K562 (cell line): ENCODE measurements at regions not wholly inside any gene's neighbourhood (a gene's known extent, or its start where the extent isn't known, plus 50 kb on each side); places are given as distances from the start of the nearest gene placed in this dataset.

ENCODE experiments used
- CBX1 ChIP-seq: sonication (generic); IDR thresholded peaks from 2 replicates; pipeline ENCODE4 v1.6.1; 2016; ENCODE audit warnings: antibody characterized with exemption, low read depth, mild to moderate bottlenecking
- HNRNPK ChIP-seq: fragments of 200-400 bp; formaldehyde crosslinking; IDR thresholded peaks from one replicate; pipeline ENCODE4 v1.6.1; 2018; ENCODE audit warnings: mild to moderate bottlenecking, low read depth, low read length; ENCODE audit not compliant: poor library complexity, severe bottlenecking
- KDM4B ChIP-seq, 2 experiments: fragments of 450-650 bp in 1 of 2; sonication (generic) in 1 of 2; IDR thresholded peaks; 2 replicates each; pipeline ENCODE4 v1.6.1; 2016 to 2017; ENCODE audit warnings: borderline replicate concordance in 2 of 2, antibody characterized with exemption in 1 of 2, low read depth in 1 of 2, mild to moderate bottlenecking in 1 of 2
- MTA1 ChIP-seq: fragments of 450-650 bp; IDR thresholded peaks from 2 replicates; pipeline ENCODE4 v1.6.1; 2017; ENCODE audit warnings: borderline replicate concordance
- NRF1 ChIP-seq, 2 experiments: fragments of 450-650 bp; IDR thresholded peaks in 1 of 2; conservative IDR thresholded peaks in 1 of 2; 2 replicates each; pipeline ENCODE4 v1.6.1; 2014; ENCODE audit warnings: mild to moderate bottlenecking in 2 of 2
- TBL1XR1 ChIP-seq, 2 experiments: IDR thresholded peaks; 2 replicates each; pipeline ENCODE4 v1.6.1; 2012; ENCODE audit warnings: improper control_type of control experiment in 2 of 2, low read length in 2 of 2, mild to moderate bottlenecking in 1 of 2
- ZKSCAN3 ChIP-seq: fragments of 250-450 bp; sonication (Bioruptor Pico); IDR thresholded peaks from 2 replicates; pipeline ENCODE4 v1.4.0; 2020
- TF ChIP-seq, protein P1 (sequence below), 2 experiments: fragments of 450-650 bp; IDR thresholded peaks; 2 replicates each; pipeline ENCODE4 v1.6.1; 2018; ENCODE audit warnings: mild to moderate bottlenecking in 2 of 2, low read depth in 1 of 2; ENCODE audit not compliant: partially characterized antibody in 2 of 2
- TF ChIP-seq, protein P2 (sequence below), 2 experiments: fragments of 450-650 bp; formaldehyde crosslinking in 1 of 2; IDR thresholded peaks; 2 replicates each; pipeline versions ENCODE4 v1.4.0 to v1.6.1; 2014 to 2020; ENCODE audit warnings: mild to moderate bottlenecking in 2 of 2, borderline replicate concordance in 1 of 2, low read depth in 1 of 2
- TF ChIP-seq, protein P3 (sequence below): fragments of 150-350 bp; conservative IDR thresholded peaks from 2 replicates; pipeline ENCODE4 v1.6.1; 2014; ENCODE audit warnings: low read length

DNA sequence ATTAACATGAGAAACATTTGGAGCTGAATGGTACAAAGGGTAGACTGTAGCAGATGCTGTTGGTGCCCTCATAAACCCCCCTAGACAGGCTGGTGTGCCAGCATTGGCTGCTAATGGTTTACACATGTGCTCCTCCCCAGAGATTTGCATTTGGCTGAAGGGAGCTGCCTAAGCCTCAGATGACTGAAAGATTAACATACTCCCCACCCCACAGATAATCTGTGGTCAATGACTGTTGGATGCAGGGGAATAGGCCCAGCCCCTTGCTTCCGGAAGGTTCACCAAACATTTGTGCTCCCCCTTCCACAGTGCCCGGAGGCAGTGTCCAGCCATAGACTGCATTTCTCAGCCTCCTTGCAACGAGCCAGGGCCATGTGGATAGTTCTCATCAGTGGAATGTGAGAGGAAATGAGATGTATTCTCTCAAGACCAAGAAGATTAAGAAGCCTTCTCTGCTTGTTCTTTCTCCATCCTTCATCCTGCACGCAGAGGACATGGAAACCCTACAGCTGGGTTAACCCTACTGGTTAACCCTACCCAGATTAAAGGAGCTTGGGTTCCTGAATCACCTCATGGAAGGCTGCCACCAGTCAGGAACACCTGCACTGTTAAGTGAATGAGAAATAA lies 79.6 kb downstream of the PHAX start (continued):
- TF ChIP-seq, protein P1, sequence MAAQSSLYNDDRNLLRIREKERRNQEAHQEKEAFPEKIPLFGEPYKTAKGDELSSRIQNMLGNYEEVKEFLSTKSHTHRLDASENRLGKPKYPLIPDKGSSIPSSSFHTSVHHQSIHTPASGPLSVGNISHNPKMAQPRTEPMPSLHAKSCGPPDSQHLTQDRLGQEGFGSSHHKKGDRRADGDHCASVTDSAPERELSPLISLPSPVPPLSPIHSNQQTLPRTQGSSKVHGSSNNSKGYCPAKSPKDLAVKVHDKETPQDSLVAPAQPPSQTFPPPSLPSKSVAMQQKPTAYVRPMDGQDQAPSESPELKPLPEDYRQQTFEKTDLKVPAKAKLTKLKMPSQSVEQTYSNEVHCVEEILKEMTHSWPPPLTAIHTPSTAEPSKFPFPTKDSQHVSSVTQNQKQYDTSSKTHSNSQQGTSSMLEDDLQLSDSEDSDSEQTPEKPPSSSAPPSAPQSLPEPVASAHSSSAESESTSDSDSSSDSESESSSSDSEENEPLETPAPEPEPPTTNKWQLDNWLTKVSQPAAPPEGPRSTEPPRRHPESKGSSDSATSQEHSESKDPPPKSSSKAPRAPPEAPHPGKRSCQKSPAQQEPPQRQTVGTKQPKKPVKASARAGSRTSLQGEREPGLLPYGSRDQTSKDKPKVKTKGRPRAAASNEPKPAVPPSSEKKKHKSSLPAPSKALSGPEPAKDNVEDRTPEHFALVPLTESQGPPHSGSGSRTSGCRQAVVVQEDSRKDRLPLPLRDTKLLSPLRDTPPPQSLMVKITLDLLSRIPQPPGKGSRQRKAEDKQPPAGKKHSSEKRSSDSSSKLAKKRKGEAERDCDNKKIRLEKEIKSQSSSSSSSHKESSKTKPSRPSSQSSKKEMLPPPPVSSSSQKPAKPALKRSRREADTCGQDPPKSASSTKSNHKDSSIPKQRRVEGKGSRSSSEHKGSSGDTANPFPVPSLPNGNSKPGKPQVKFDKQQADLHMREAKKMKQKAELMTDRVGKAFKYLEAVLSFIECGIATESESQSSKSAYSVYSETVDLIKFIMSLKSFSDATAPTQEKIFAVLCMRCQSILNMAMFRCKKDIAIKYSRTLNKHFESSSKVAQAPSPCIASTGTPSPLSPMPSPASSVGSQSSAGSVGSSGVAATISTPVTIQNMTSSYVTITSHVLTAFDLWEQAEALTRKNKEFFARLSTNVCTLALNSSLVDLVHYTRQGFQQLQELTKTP (IDR thresholded peaks at IDR 0.05; ENCODE audit: low read depth in 1 of 2, partially characterized antibody in 2 of 2): peak in 1 of 2 experiments; percentile 40
- TF ChIP-seq HNRNPK: no peak
- TF ChIP-seq ZKSCAN3 (CRISPR knock-in tag): no peak
- no peak; a peak in 1 of 4 replicates for TF ChIP-seq TBL1XR1 (IDR thresholded peaks at IDR 0.05; ENCODE audit: low read length in 2 of 2)
- TF ChIP-seq CBX1: peak; percentile 48; the same call in 1 of the 2 replicates
- TF ChIP-seq NRF1 (conservative IDR thresholded peaks at IDR 0.05 in 1 of 2, IDR thresholded peaks at IDR 0.05 in 1 of 2): 0 out of 4 replicates have a peak, but pooled peaks of 1 of the 2 experiments have one; percentile 31
- TF ChIP-seq, protein P2, sequence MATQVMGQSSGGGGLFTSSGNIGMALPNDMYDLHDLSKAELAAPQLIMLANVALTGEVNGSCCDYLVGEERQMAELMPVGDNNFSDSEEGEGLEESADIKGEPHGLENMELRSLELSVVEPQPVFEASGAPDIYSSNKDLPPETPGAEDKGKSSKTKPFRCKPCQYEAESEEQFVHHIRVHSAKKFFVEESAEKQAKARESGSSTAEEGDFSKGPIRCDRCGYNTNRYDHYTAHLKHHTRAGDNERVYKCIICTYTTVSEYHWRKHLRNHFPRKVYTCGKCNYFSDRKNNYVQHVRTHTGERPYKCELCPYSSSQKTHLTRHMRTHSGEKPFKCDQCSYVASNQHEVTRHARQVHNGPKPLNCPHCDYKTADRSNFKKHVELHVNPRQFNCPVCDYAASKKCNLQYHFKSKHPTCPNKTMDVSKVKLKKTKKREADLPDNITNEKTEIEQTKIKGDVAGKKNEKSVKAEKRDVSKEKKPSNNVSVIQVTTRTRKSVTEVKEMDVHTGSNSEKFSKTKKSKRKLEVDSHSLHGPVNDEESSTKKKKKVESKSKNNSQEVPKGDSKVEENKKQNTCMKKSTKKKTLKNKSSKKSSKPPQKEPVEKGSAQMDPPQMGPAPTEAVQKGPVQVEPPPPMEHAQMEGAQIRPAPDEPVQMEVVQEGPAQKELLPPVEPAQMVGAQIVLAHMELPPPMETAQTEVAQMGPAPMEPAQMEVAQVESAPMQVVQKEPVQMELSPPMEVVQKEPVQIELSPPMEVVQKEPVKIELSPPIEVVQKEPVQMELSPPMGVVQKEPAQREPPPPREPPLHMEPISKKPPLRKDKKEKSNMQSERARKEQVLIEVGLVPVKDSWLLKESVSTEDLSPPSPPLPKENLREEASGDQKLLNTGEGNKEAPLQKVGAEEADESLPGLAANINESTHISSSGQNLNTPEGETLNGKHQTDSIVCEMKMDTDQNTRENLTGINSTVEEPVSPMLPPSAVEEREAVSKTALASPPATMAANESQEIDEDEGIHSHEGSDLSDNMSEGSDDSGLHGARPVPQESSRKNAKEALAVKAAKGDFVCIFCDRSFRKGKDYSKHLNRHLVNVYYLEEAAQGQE (IDR thresholded peaks at IDR 0.05; ENCODE audit: borderline replicate concordance): peak; percentile 9; the same call in 1 of the 2 replicates
- TF ChIP-seq, protein P2 (CRISPR knock-in tag; IDR thresholded peaks at IDR 0.05; ENCODE audit: low read depth): no peak
- no peak for TF ChIP-seq MTA1
- TF ChIP-seq, protein P3, sequence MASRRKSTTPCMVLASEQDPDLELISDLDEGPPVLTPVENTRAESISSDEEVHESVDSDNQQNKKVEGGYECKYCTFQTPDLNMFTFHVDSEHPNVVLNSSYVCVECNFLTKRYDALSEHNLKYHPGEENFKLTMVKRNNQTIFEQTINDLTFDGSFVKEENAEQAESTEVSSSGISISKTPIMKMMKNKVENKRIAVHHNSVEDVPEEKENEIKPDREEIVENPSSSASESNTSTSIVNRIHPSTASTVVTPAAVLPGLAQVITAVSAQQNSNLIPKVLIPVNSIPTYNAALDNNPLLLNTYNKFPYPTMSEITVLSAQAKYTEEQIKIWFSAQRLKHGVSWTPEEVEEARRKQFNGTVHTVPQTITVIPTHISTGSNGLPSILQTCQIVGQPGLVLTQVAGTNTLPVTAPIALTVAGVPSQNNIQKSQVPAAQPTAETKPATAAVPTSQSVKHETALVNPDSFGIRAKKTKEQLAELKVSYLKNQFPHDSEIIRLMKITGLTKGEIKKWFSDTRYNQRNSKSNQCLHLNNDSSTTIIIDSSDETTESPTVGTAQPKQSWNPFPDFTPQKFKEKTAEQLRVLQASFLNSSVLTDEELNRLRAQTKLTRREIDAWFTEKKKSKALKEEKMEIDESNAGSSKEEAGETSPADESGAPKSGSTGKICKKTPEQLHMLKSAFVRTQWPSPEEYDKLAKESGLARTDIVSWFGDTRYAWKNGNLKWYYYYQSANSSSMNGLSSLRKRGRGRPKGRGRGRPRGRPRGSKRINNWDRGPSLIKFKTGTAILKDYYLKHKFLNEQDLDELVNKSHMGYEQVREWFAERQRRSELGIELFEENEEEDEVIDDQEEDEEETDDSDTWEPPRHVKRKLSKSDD: no peak
- no peak for TF ChIP-seq KDM4B (IDR thresholded peaks at IDR 0.05; ENCODE audit: borderline replicate concordance in 2 of 2, low read depth in 1 of 2)
